HFFc6 (cell line): ENCODE measurements at regions not wholly inside any gene's neighbourhood (a gene's known extent, or its start where the extent isn't known, plus 50 kb on each side); places are given as distances from the start of the nearest gene placed in this dataset.

Experiments
- DNase-seq: peaks from one replicate; pipeline ENCODE4 v3.0.0-alpha.2; 2018
- H3K27ac Mint-ChIP-seq: 2 replicates; pipeline ENCODE4 v1.8.0; 2020; ENCODE audit warnings: mild to moderate bottlenecking, mixed read lengths
- H3K27me3 Mint-ChIP-seq: 2 replicates; pipeline ENCODE4 v1.8.0; 2021; ENCODE audit warnings: mild to moderate bottlenecking, moderate library complexity, mixed read lengths; ENCODE audit not compliant: insufficient read depth
- H3K36me3 Mint-ChIP-seq: 2 replicates; pipeline ENCODE4 v1.8.0; 2021; ENCODE audit warnings: low read depth, mixed read lengths
- H3K4me1 Mint-ChIP-seq: 2 replicates; pipeline ENCODE4 v1.8.0; 2020; ENCODE audit warnings: low read depth, mixed read lengths
- H3K4me3 Mint-ChIP-seq: 2 replicates; pipeline ENCODE4 v1.8.0; 2020; ENCODE audit warnings: mild to moderate bottlenecking, moderate library complexity, mixed read lengths
- H3K9me3 Mint-ChIP-seq: 2 replicates; pipeline ENCODE4 v1.8.0; 2020; ENCODE audit warnings: mild to moderate bottlenecking, mixed read lengths
- CTCF ChIP-seq: fragments of 200-600 bp; sonication (generic); IDR thresholded peaks from 2 replicates; pipeline ENCODE4 v1.5.0; 2021; ENCODE audit warnings: antibody characterized with exemption, mild to moderate bottlenecking

DNA sequence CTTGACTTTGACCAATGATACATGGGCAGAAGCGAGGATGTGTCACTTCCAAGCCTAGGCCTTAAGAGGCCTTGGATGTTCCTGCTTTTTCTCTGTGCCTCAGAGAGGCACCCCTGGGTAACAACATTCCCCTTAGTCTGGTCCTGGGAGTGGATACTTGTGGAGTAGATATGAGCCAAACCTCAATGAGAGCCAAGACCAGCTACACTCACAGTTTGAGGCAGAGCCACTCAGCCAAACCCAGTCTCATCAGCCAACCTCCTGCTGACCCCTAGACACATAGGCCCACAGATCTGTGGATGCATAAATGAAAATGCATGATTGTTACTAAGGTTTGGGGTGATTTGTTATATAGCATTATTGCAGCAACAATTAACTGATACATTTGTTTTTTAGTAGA, 114.2 kb downstream of the ZNF621 start:
- DNase-seq: no peak
- no peaks in the 10 kb centered on the region for H3K4me1 Mint-ChIP-seq
- no peaks in the 10 kb centered on the region for H3K36me3 Mint-ChIP-seq
- H3K9me3 Mint-ChIP-seq: peaks cover 46% of the 10 kb centered on the region
- H3K27ac Mint-ChIP-seq: no peak overlapping the region
- no peak overlapping the region for H3K4me3 Mint-ChIP-seq
- TF ChIP-seq CTCF: no peak
- no peaks in the 10 kb centered on the region; the same call in 1 of the 2 replicates for H3K27me3 Mint-ChIP-seq

GRCh38 chr3:40642812-40643211, 118.1 kb downstream of the ZNF621 start:
- H3K27ac Mint-ChIP-seq: no peak overlapping the region
- no peaks in the 10 kb centered on the region for H3K4me1 Mint-ChIP-seq
- H3K9me3 Mint-ChIP-seq: peaks cover 58% of the 10 kb centered on the region
- H3K4me3 Mint-ChIP-seq: no peak overlapping the region
- H3K27me3 Mint-ChIP-seq: no peaks in the 10 kb centered on the region; the same call in none of the 2 replicates
- no peak for TF ChIP-seq CTCF
- DNase-seq: no peak
- no peaks in the 10 kb centered on the region for H3K36me3 Mint-ChIP-seq

DNA sequence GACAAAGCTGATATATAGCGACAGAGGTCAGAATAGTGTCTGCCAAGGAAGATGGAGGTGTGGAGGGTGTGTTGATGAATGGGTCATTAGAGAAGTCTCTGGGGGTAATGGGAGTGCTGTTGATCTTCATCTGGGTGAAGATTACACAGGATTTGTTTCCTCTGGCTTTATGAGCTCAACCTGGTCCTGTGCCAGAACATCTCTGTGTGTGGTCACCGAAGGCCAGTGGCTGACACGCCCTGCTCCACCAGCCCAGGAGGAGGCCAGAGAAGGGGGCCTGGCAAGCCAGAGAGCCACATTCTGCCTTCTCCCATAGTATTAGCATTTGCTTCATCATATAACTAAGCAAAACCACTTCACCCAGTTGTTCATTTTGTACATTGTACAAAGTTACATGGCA, 121.1 kb downstream of the ZNF621 start:
- Mint-ChIP-seq H3K27ac (no peak overlapping the region), H3K27me3 (peaks cover 2% of the 10 kb centered on the region), H3K4me3 (no peak overlapping the region), H3K36me3 (no peaks in the 10 kb centered on the region), H3K4me1 (no peaks in the 10 kb centered on the region), H3K9me3 (peaks cover 38% of the 10 kb centered on the region)
- TF ChIP-seq CTCF: no peak
- DNase-seq: no peak

DNA sequence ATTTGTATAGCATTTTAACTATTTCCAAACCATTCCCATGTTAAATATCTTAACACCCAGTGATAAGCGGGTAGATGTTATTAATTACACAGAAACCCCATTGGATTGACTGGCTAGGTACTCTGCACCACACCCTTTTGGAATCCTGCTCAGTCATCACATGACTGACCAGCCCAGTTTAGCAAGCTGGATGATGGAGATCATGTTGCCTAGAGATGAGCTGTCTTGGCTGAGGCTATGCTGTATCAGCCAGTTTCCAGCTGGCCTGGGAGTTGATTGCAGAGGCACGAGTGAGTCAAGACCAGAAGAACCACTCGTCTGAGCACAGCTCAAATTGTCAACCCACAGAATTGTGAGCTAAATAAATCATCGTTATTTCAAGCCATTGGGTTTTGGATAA, 124.6 kb downstream of the ZNF621 start:
- Mint-ChIP-seq H3K27ac (no peak overlapping the region), H3K4me3 (no peak overlapping the region)
- no peak for TF ChIP-seq CTCF

GRCh38 chr3:40652072-40652471, 127.3 kb downstream of the ZNF621 start:
- Mint-ChIP-seq H3K9me3 (peaks cover 32% of the 10 kb centered on the region), H3K27ac (no peak overlapping the region), H3K27me3 (peaks cover 2% of the 10 kb centered on the region; the same call in 1 of the 2 replicates), H3K4me3 (no peak overlapping the region), H3K4me1 (no peaks in the 10 kb centered on the region), H3K36me3 (no peaks in the 10 kb centered on the region)
- no peak for TF ChIP-seq CTCF
- no peak for DNase-seq

More for the DNA sequence above, 124.6 kb downstream of the ZNF621 start:
- H3K9me3 Mint-ChIP-seq: peaks cover 30% of the 10 kb centered on the region
- no peaks in the 10 kb centered on the region for H3K4me1 Mint-ChIP-seq
- H3K36me3 Mint-ChIP-seq: no peaks in the 10 kb centered on the region
- H3K27me3 Mint-ChIP-seq: peaks cover 2% of the 10 kb centered on the region
- DNase-seq: no peak

DNA sequence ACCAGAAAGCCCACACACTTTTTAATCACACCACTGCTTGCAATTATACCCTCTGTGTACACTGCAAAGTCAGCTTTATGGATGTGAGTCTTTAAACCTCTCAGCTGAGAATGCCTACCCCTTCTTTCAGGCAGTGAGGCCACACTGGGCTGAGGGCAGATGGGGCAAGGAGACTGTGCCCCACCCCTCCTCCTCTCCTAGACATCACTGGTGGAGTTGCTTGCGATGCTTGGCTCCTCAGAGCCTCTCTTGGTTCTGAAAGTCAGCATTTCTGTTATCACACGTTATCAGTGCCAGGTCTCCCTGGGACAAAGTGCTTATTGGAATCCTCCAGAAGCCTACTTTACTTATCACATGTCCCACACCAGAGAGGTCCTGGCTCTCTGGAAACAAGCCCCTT, 128.2 kb downstream of the ZNF621 start:
- H3K4me3 Mint-ChIP-seq: no peak overlapping the region

More for the DNA sequence above, 128.2 kb downstream of the ZNF621 start:
- Mint-ChIP-seq H3K9me3 (peaks cover 36% of the 10 kb centered on the region), H3K27me3 (peaks cover 2% of the 10 kb centered on the region; the same call in 1 of the 2 replicates), H3K36me3 (no peaks in the 10 kb centered on the region), H3K4me1 (no peaks in the 10 kb centered on the region), H3K27ac (no peak overlapping the region)
- TF ChIP-seq CTCF: no peak
- no peak for DNase-seq
